Breast epithelium (tissue), 3 donors: ENCODE measurements at regions not wholly inside any gene's neighbourhood (a gene's known extent, or its start where the extent isn't known, plus 50 kb on each side); places are given as distances from the start of the nearest gene placed in this dataset.

Source experiments
- CTCF ChIP-seq, 3 donors: fragments of 450-650 bp; IDR thresholded peaks; one replicate each; pipeline ENCODE4 v1.5.1; 2016 to 2017; ENCODE audit warnings: antibody characterized with exemption in 3 of 3, mild to moderate bottlenecking in 3 of 3, moderate library complexity in 3 of 3
- POLR2AphosphoS5 ChIP-seq, 3 donors: sonication (generic); formaldehyde crosslinking; IDR thresholded peaks; one replicate each; pipeline ENCODE4 v1.6.1; 2017; ENCODE audit warnings: antibody characterized with exemption in 3 of 3

DNA sequence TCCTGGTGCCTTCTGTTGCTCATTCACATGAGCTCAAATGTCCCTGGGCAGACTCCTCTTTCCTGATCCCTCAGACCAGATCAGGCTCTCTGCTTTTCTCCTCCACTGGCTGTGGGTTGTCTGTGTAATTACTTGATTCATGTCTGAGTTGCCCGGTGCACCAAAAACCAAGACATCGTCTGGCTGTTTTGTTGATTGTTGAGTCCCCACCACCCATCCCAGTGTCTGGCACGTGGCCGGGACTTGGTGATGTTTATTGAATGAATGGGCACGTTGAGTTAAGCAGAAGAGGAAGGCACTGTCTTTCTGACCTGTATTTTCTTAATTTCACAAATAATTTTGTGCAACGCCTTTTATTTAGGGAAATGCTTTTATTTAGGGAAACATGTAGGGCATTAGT lies 499.1 kb upstream of the HS6ST1 start:
- TF ChIP-seq CTCF (IDR thresholded peaks at IDR 0.05) (no peak), POLR2AphosphoS5 (IDR thresholded peaks at IDR 0.05) (no peak)
